Endothelial cell of umbilical vein (primary cell): ENCODE measurements at regions not wholly inside any gene's neighbourhood (a gene's known extent, or its start where the extent isn't known, plus 50 kb on each side); places are given as distances from the start of the nearest gene placed in this dataset.

Experiments used
- BruUV-seq: library from RNA; stranded (reverse); fragments of 400-500 nt; replicated peaks from 2 replicates; lab custom pipeline; 2021; lab: Mats Ljungman, UMichigan
- CTCF ChIA-PET: fragments of 300-600, 350-600 bp; sonication (Branson Sonifier 250); formaldehyde crosslinking; loops from one replicate; lab custom pipeline; 2021; ENCODE audit warnings: antibody characterized with exemption, inconsistent platforms; lab: Charles Lee
- POLR2A ChIA-PET: fragments of 300-600, 350-600 bp; sonication (Branson Sonifier 250); formaldehyde crosslinking; loops from one replicate; lab custom pipeline; 2021; ENCODE audit warnings: antibody characterized with exemption, inconsistent platforms; lab: Charles Lee
- DNase-seq: peaks from one replicate; pipeline ENCODE4 v3.0.0-alpha.2; 2011; ENCODE audit warnings: low read depth, low spot score
- FAIRE-seq: peaks from 2 replicates; lab custom pipeline; 2011; peaks lifted over from hg19 to GRCh38; lab: Jason Lieb, UNC
- H2AFZ ChIP-seq: 2 replicates; pipeline ENCODE4 v1.6.0; 2012; ENCODE audit warnings: low read depth, low read length, control low read depth, inconsistent platforms
- H3K27ac ChIP-seq: 2 replicates; pipeline ENCODE4 v1.5.1; 2011; ENCODE audit warnings: low read depth, mild to moderate bottlenecking, control low read depth, low read length, moderate library complexity; ENCODE audit not compliant: insufficient read depth
- H3K27me3 ChIP-seq, 2 experiments: 2 replicates each; pipeline versions ENCODE4 v1.6.0 to v1.6.1; 2011; ENCODE audit warnings: low read length in 2 of 2, mixed read lengths in 1 of 2; ENCODE audit not compliant: control insufficient read depth in 2 of 2, insufficient read depth in 2 of 2
- H3K36me3 ChIP-seq, 2 experiments: 2 replicates in 1 of 2; 3 replicates in 1 of 2; pipeline ENCODE4 v1.5.1; 2011; ENCODE audit warnings: low read length in 2 of 2, mild to moderate bottlenecking in 1 of 2, moderate library complexity in 1 of 2; ENCODE audit not compliant: control insufficient read depth in 2 of 2, insufficient read depth in 2 of 2; ENCODE audit errors: extremely low read depth in 1 of 2
- H3K4me1 ChIP-seq: 3 replicates; pipeline ENCODE4 v1.5.1; 2011; ENCODE audit warnings: mild to moderate bottlenecking, low read length; ENCODE audit not compliant: control insufficient read depth, insufficient read depth; ENCODE audit errors: extremely low read depth
- H3K4me2 ChIP-seq: 2 replicates; pipeline ENCODE4 v1.6.1; 2011; ENCODE audit warnings: low read length, control low read depth, mixed read lengths; ENCODE audit not compliant: insufficient read depth
- H3K4me3 ChIP-seq, 3 experiments: fragments of 200-600 bp in 1 of 3; sonication (generic), shearing (Covaris generic) in 1 of 3; replicated peaks in 1 of 3; 2 replicates each; pipeline ENCODE4 v1.5.1; 2011 to 2016; ENCODE audit warnings: control low read depth in 3 of 3, low read length in 3 of 3, mild to moderate bottlenecking in 2 of 3, inconsistent platforms in 1 of 3, low read depth in 1 of 3, moderate library complexity in 1 of 3; ENCODE audit not compliant: insufficient read depth in 1 of 3
- H3K79me2 ChIP-seq: 2 replicates; pipeline ENCODE4 v1.6.0; 2012; ENCODE audit warnings: low read length, inconsistent platforms; ENCODE audit not compliant: control insufficient read depth, insufficient read depth
- H3K9ac ChIP-seq: replicated peaks from 2 replicates; pipeline ENCODE3; 2011; ENCODE audit warnings: low read length, control low read depth; ENCODE audit not compliant: insufficient read depth; ENCODE audit errors: extremely low read depth
- H3K9me1 ChIP-seq: replicated peaks from 3 replicates; pipeline ENCODE4 v1.6.0; 2011; ENCODE audit warnings: mild to moderate bottlenecking, low read length; ENCODE audit not compliant: control insufficient read depth, insufficient read depth; ENCODE audit errors: extremely low read depth
- H3K9me3 ChIP-seq: replicated peaks from 2 replicates; pipeline ENCODE4 v1.5.1; 2012; ENCODE audit warnings: low read length, inconsistent platforms; ENCODE audit not compliant: control insufficient read depth, insufficient read depth
- H4K20me1 ChIP-seq: replicated peaks from 2 replicates; pipeline ENCODE3; 2011; ENCODE audit warnings: mild to moderate bottlenecking, low read length; ENCODE audit not compliant: control insufficient read depth, insufficient read depth; ENCODE audit errors: extremely low read depth
- CTCF ChIP-seq, 2 donors: IDR thresholded peaks; 1 replicate in 1 of 2; 2 replicates in 1 of 2; pipeline ENCODE4 v1.5.1; 2011; ENCODE audit warnings: low read length in 2 of 2, mild to moderate bottlenecking in 2 of 2, moderate library complexity in 2 of 2, control low read depth in 1 of 2, inconsistent platforms in 1 of 2, low read depth in 1 of 2; ENCODE audit not compliant: insufficient read depth in 1 of 2; ENCODE audit errors: extremely low read depth in 1 of 2
- EZH2 ChIP-seq: IDR thresholded peaks from 2 replicates; pipeline ENCODE4 v1.6.1; 2012; ENCODE audit warnings: borderline replicate concordance, low read depth, mild to moderate bottlenecking, moderate library complexity, low read length, inconsistent platforms; ENCODE audit not compliant: severe bottlenecking
- FOS ChIP-seq: IDR thresholded peaks from 2 replicates; pipeline ENCODE4 v1.6.1; 2011; ENCODE audit warnings: mild to moderate bottlenecking, low read length, moderate library complexity, borderline replicate concordance; ENCODE audit not compliant: insufficient read depth
- GATA2 ChIP-seq: IDR thresholded peaks from 2 replicates; pipeline ENCODE4 v1.7.0; 2011; ENCODE audit warnings: low read depth, mild to moderate bottlenecking, moderate library complexity, mixed read lengths, low read length; ENCODE audit not compliant: insufficient read length, insufficient read depth
- JUN ChIP-seq: IDR thresholded peaks from 2 replicates; pipeline ENCODE4 v1.6.1; 2011; ENCODE audit warnings: borderline replicate concordance, low read depth; ENCODE audit not compliant: insufficient read length, insufficient read depth
- MAX ChIP-seq: IDR thresholded peaks from 2 replicates; pipeline ENCODE4 v1.6.1; 2011; ENCODE audit not compliant: insufficient read depth, insufficient read length
- POLR2A ChIP-seq: IDR thresholded peaks from 2 replicates; pipeline ENCODE4 v1.6.1; 2012; ENCODE audit warnings: low read depth, mild to moderate bottlenecking, control low read depth, low read length
- dilution Hi-C: fragments of 300-500 bp; cut with MboI; formaldehyde crosslinking; loops from one replicate; pipeline ENCODE4 v1.15.0; 2019; ENCODE audit warnings: low sequenced_read_pairs; ENCODE audit not compliant: extremely low pct_ligation_motif_present
- intact Hi-C: fragments of 100-400 bp; cut with micrococcal nuclease; formaldehyde crosslinking; loops from one replicate; pipeline ENCODE4 v1.10.0; 2022

- Histone ChIP-seq H3K4me2 (no peak overlapping the region), H3K9me3 (peaks cover 5% of the 10 kb centered on the region), H3K9ac (no peak overlapping the region), H4K20me1 (no peaks in the 10 kb centered on the region), H3K4me1 (no peaks in the 10 kb centered on the region), H3K27me3 (no peaks in the 10 kb centered on the region), H3K36me3 (no peaks in the 10 kb centered on the region), H3K27ac (no peak overlapping the region), H3K9me1 (no peaks in the 10 kb centered on the region), H3K79me2 (no peaks in the 10 kb centered on the region), H3K4me3 (no peak overlapping the region), H2AFZ (no peak overlapping the region)
- dilution Hi-C loops (no loop called here), intact Hi-C loops (no loop called here)
- no peak for DNase-seq
- FAIRE-seq = no peak
- TF ChIP-seq JUN (no peak), CTCF (IDR thresholded peaks at IDR 0.05; ENCODE audit: extremely low read depth in 1 of 2, insufficient read depth in 1 of 2, low read depth in 1 of 2, low read length in 2 of 2) (no peak), FOS (no peak), MAX (no peak), POLR2A (no peak), EZH2 (no peak), GATA2 (no peak)
- POLR2A ChIA-PET = no interaction called here
- BruUV-seq = no TSS peak
- CTCF ChIA-PET = no interaction called here
These were observed 266.8 kb downstream of the MYCN start for GRCh38 chr2:16207151-16207550.
